Hepatocyte (in vitro differentiated cells): ENCODE measurements at regions not wholly inside any gene's neighbourhood (a gene's known extent, or its start where the extent isn't known, plus 50 kb on each side); places are given as distances from the start of the nearest gene placed in this dataset.
A peak's percentile ranks its signal among the peaks of the same experiment; 100 is the strongest.

Source experiments
- DNase-seq: peaks from one replicate; pipeline ENCODE4 v3.0.0-alpha.2; 2016; ENCODE audit warnings: low spot score
- H2AFZ ChIP-seq: fragments of 200-600 bp; sonication (generic); 2 replicates; pipeline ENCODE4 v1.6.0; 2016; ENCODE audit warnings: antibody characterized with exemption, mild to moderate bottlenecking
- H3K27ac ChIP-seq: fragments of 200-600 bp; sonication (generic); 2 replicates; pipeline ENCODE4 v1.5.1; 2016; ENCODE audit warnings: mild to moderate bottlenecking
- H3K27me3 ChIP-seq: fragments of 200-600 bp; sonication (generic); 2 replicates; pipeline ENCODE4 v1.6.1; 2016
- H3K36me3 ChIP-seq: fragments of 200-600 bp; sonication (generic); replicated peaks from 2 replicates; pipeline ENCODE4 v1.5.1; 2016; ENCODE audit warnings: low read depth; ENCODE audit not compliant: insufficient read depth
- H3K4me1 ChIP-seq: fragments of 200-600 bp; sonication (generic); 2 replicates; pipeline ENCODE4 v1.5.1; 2016; ENCODE audit warnings: mild to moderate bottlenecking, moderate library complexity; ENCODE audit not compliant: insufficient read depth
- H3K4me2 ChIP-seq: fragments of 200-600 bp; sonication (generic); 2 replicates; pipeline ENCODE4 v1.6.0; 2016
- H3K4me3 ChIP-seq: fragments of 200-600 bp; sonication (generic); 2 replicates; pipeline ENCODE4 v1.5.1; 2016; ENCODE audit warnings: mild to moderate bottlenecking
- H3K79me2 ChIP-seq: fragments of 200-600 bp; sonication (generic); 2 replicates; pipeline ENCODE4 v1.6.0; 2017; ENCODE audit warnings: mild to moderate bottlenecking
- H3K9me2 ChIP-seq: fragments of 200-600 bp; sonication (generic); replicated peaks from 2 replicates; pipeline ENCODE4 v1.6.0; 2017; ENCODE audit warnings: mild to moderate bottlenecking; ENCODE audit not compliant: insufficient read depth
- H3K9me3 ChIP-seq: fragments of 200-600 bp; sonication (generic); 2 replicates; pipeline ENCODE4 v1.5.1; 2016; ENCODE audit warnings: low read depth, mild to moderate bottlenecking
- H4K20me1 ChIP-seq: fragments of 200-600 bp; sonication (generic); 2 replicates; pipeline ENCODE4 v1.6.0; 2016; ENCODE audit warnings: mild to moderate bottlenecking; ENCODE audit not compliant: insufficient read depth, poor library complexity, severe bottlenecking
- EZH2 ChIP-seq: fragments of 200-600 bp; sonication (generic); IDR thresholded peaks from 2 replicates; pipeline ENCODE4 v1.6.1; 2016; ENCODE audit warnings: antibody characterized with exemption, mild to moderate bottlenecking, borderline replicate concordance
- EZH2phosphoT487 ChIP-seq: fragments of 200-600 bp; sonication (generic); IDR thresholded peaks from one replicate; pipeline ENCODE4 v1.6.1; 2018; ENCODE audit warnings: antibody characterized with exemption, mild to moderate bottlenecking, low read depth, moderate library complexity; ENCODE audit not compliant: unreplicated experiment, severe bottlenecking
- WGBS: methylation state at CpG from one replicate; pipeline ENCODE4 v1.1.6; 2016; ENCODE audit warnings: low lambda C conversion rate; ENCODE audit errors: missing lambda C conversion rate; 5-methylcytosine and 5-hydroxymethylcytosine counted together
- TF ChIP-seq, protein P1 (sequence below): fragments of 200-600 bp; sonication (generic); IDR thresholded peaks from 2 replicates; pipeline ENCODE4 v1.5.1; 2016; ENCODE audit warnings: antibody characterized with exemption, mild to moderate bottlenecking; ENCODE audit not compliant: poor library complexity

DNA sequence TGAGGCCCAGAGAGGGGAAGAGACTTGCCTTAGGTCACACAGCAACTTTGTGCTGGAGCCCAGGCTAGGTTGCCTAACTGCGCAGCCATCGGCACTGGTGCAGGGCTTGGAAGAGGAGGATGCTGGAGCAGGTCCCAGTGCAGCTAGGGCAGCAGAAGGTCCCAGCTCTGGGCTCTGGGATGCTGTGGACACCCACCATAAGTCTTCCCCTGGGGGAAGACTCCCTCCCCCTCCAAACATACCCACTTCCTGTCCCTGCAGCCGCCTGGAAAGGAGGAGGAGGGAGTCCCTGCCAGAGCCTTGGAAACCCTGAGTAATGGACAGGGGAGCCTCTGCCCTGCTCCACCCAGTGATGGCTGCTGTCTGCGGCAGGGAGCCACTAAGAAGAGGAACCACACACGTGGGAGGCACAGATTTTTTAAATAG, 93.6 kb downstream of the NCR2 start:
- TF ChIP-seq EZH2: no peak
- TF ChIP-seq EZH2phosphoT487: no peak
- Histone ChIP-seq H3K4me3 (no peak overlapping the region), H2AFZ (no peak overlapping the region), H3K9me2 (no peaks in the 10 kb centered on the region), H3K79me2 (no peaks in the 10 kb centered on the region), H3K4me1 (peaks cover 39% of the 10 kb centered on the region), H3K27ac (peak overlapping the region; percentile 68), H3K4me2 (peak overlapping the region; percentile 97), H3K27me3 (peaks cover 8% of the 10 kb centered on the region), H3K36me3 (no peaks in the 10 kb centered on the region), H4K20me1 (no peaks in the 10 kb centered on the region), H3K9me3 (no peaks in the 10 kb centered on the region)
- WGBS: 34% methylated on average over 5 of the region's 5 CpGs
- DNase-seq: peak; percentile 53

DNA sequence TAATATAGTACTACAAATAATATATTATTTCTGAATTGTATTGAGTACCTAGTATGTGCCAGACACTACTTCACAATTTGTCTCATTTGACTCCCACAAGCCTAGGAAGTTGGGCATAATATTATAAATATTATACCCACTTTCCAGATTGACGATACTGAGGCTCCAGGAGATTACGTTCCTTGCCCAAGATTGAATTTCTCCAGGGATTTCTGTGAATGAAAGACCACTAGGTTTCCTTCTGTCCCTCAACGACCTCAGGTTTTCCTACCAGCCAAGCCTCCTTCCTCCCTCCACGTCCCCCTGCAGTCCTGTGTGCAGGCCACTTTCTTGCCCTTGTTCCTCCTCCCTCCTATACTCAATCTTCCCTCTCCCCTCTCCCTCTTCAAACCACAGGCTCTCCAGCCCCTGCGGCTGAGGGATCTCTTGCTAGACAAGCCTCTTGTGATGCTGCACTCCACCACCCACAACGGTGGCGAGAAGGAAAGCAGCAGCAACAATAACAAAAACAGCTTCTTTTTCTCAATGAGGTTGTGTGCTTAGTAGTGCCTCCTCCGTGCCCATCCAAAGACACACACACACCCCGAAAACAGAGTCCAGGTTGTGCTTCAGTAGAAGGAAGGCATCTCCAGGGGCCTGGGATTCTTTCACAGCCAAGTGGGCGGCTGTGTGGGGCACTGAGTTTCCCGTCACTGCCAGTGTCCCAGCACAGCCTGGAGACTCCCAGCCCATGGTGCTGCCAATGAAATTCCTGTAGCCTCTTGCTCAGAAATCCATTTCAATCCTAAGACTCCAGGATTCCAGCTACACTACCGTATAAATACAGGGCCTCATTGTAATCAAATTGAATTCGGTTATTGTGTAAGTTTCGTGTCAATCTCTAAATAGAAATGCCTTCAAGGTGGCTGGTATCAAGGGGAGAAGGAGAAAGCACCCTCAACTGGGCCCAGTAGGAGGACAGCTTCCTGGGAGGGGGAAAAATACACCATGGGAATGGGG, 94.4 kb downstream of the NCR2 start:
- H3K4me3 ChIP-seq: no peak overlapping the region
- peaks cover 8% of the 10 kb centered on the region for H3K27me3 ChIP-seq
- 75% methylated on average over 14 of the region's 14 CpGs for WGBS
- H2AFZ ChIP-seq: no peak overlapping the region
- H3K79me2 ChIP-seq: no peaks in the 10 kb centered on the region
- H3K27ac ChIP-seq: no peak overlapping the region
- H3K9me2 ChIP-seq: no peaks in the 10 kb centered on the region
- H3K4me2 ChIP-seq: peak overlapping the region; percentile 97
- TF ChIP-seq, protein P1, sequence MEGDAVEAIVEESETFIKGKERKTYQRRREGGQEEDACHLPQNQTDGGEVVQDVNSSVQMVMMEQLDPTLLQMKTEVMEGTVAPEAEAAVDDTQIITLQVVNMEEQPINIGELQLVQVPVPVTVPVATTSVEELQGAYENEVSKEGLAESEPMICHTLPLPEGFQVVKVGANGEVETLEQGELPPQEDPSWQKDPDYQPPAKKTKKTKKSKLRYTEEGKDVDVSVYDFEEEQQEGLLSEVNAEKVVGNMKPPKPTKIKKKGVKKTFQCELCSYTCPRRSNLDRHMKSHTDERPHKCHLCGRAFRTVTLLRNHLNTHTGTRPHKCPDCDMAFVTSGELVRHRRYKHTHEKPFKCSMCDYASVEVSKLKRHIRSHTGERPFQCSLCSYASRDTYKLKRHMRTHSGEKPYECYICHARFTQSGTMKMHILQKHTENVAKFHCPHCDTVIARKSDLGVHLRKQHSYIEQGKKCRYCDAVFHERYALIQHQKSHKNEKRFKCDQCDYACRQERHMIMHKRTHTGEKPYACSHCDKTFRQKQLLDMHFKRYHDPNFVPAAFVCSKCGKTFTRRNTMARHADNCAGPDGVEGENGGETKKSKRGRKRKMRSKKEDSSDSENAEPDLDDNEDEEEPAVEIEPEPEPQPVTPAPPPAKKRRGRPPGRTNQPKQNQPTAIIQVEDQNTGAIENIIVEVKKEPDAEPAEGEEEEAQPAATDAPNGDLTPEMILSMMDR: no peak
- TF ChIP-seq EZH2phosphoT487 (no peak), EZH2 (no peak)
- no peaks in the 10 kb centered on the region for H4K20me1 ChIP-seq
- no peak for DNase-seq
- H3K9me3 ChIP-seq: no peaks in the 10 kb centered on the region
- H3K4me1 ChIP-seq: peaks cover 35% of the 10 kb centered on the region
- H3K36me3 ChIP-seq: no peaks in the 10 kb centered on the region

DNA sequence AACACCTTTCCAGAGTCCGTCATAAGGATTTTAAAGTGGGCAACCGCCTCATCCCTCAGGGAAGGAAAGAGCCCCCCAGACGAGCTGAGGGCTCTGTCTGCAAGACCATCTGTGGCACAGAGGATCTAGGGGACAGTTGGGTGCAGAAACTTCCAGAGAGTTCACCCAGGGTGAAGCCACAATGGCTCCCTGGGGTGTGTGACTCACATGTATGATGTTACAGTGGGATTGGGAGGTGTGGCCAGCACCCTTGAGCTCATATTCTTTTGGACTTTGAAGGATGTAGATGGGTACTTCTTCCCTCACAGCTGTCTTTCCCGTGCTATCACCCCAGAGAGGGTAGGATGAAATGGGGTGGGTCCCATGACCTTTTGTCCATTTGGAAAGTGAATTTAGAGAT, 95.5 kb downstream of the NCR2 start:
- Histone ChIP-seq H4K20me1 (no peaks in the 10 kb centered on the region), H3K4me2 (no peak overlapping the region), H3K9me2 (no peaks in the 10 kb centered on the region), H3K4me3 (no peak overlapping the region), H2AFZ (no peak overlapping the region), H3K4me1 (peaks cover 35% of the 10 kb centered on the region), H3K36me3 (no peaks in the 10 kb centered on the region), H3K27me3 (peaks cover 8% of the 10 kb centered on the region), H3K9me3 (no peaks in the 10 kb centered on the region), H3K27ac (no peak overlapping the region), H3K79me2 (no peaks in the 10 kb centered on the region)
- 72% methylated on average over 4 of the region's 4 CpGs for WGBS
- TF ChIP-seq EZH2 (no peak), EZH2phosphoT487 (no peak)
- TF ChIP-seq, protein P1: no peak
- no peak for DNase-seq

DNA sequence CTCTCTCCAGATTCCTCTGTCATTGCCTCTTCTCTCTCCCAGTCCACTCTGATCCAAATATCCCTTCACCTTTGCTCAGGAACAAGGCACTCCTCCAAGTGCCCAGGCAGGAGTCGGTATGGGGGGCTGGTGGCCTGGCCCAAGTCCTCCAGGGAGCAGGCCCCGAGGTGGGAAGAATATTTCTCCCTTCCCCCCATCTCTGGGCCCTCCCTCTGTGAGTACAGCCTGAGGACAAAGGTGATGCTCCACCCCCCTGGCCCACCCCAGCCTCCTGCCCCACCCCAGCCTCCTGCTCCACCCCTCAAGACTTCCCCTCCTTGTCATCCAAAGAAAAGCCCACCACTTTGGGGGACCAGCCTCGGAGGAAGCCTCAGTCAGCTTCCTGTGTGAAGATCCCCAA, 96.9 kb downstream of the NCR2 start:
- Histone ChIP-seq H3K36me3 (no peaks in the 10 kb centered on the region), H3K4me2 (no peak overlapping the region), H2AFZ (no peak overlapping the region), H3K79me2 (no peaks in the 10 kb centered on the region), H3K9me3 (no peaks in the 10 kb centered on the region), H3K27me3 (peaks cover 3% of the 10 kb centered on the region), H3K4me1 (peaks cover 22% of the 10 kb centered on the region), H3K27ac (no peak overlapping the region), H4K20me1 (no peaks in the 10 kb centered on the region), H3K9me2 (no peaks in the 10 kb centered on the region), H3K4me3 (no peak overlapping the region)
- WGBS: 47% methylated on average over 3 of the region's 3 CpGs
- no peak for DNase-seq
- TF ChIP-seq EZH2phosphoT487 (no peak), EZH2 (no peak)
- TF ChIP-seq, protein P1: no peak
